OCI-LY3 (cell line): ENCODE measurements at regions not wholly inside any gene's neighbourhood (a gene's known extent, or its start where the extent isn't known, plus 50 kb on each side); places are given as distances from the start of the nearest gene placed in this dataset.

Source experiments
- EZH2phosphoT487 ChIP-seq: fragments of 200-600 bp; shearing (Covaris generic); IDR thresholded peaks from 2 replicates; pipeline ENCODE4 v1.6.1; 2018; ENCODE audit warnings: antibody characterized with exemption, mixed run types, low read depth
- TF ChIP-seq, protein P1 (sequence below): fragments of 200-600, 300-600 bp; sonication (generic); IDR thresholded peaks from 2 replicates; pipeline ENCODE4 v1.5.1; 2014; ENCODE audit warnings: antibody characterized with exemption, low read length, low read depth

DNA sequence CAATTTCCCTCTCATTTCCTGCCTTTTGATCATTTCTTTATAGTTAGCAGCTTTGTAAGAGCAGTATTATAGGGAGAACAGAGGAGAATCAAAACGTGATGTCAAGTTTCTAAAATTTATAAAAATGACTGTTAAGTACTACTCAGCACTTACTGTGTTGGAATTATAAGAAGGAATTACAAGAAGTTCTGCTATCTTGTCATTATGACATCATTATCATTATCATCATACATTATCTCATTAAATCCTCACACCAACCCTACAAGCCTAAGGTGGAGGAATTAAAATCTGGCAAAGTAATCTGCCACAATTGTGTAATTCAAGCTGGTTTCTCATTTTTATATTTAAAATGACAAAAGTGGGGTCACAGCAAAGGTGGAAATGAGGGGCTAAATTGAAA lies 316.2 kb upstream of the CD180 start:
- no peak for TF ChIP-seq EZH2phosphoT487
- TF ChIP-seq, protein P1, sequence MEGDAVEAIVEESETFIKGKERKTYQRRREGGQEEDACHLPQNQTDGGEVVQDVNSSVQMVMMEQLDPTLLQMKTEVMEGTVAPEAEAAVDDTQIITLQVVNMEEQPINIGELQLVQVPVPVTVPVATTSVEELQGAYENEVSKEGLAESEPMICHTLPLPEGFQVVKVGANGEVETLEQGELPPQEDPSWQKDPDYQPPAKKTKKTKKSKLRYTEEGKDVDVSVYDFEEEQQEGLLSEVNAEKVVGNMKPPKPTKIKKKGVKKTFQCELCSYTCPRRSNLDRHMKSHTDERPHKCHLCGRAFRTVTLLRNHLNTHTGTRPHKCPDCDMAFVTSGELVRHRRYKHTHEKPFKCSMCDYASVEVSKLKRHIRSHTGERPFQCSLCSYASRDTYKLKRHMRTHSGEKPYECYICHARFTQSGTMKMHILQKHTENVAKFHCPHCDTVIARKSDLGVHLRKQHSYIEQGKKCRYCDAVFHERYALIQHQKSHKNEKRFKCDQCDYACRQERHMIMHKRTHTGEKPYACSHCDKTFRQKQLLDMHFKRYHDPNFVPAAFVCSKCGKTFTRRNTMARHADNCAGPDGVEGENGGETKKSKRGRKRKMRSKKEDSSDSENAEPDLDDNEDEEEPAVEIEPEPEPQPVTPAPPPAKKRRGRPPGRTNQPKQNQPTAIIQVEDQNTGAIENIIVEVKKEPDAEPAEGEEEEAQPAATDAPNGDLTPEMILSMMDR: no peak
